ENCODE measurements at regions not wholly inside any gene's neighbourhood (a gene's known extent, or its start where the extent isn't known, plus 50 kb on each side); places are given as distances from the start of the nearest gene placed in this dataset.
"Not testable (repeated sequence)": the region's sequence is repeated elsewhere in the genome, so short reads cannot be mapped to it uniquely, and the experiment has no call there.

- Mint-ChIP-seq H3K4me1 (ENCODE audit: low read depth in 2 of 2) (no peaks in the 10 kb centered on the region), H3K9me3 (no peaks in the 10 kb centered on the region), H3K36me3 (no peaks in the 10 kb centered on the region), H3K4me3 (no peak overlapping the region), H3K27me3 (no peaks in the 10 kb centered on the region), H3K27ac (no peak overlapping the region)
- DNase-seq (ENCODE audit: low spot score): no peak
- peak; percentile 6 to 48 for ATAC-seq
These were observed 264.8 kb upstream of the FSIP2 start for GRCh38 chr2:185473838-185474237.

- Mint-ChIP-seq H3K36me3 (no peaks in the 10 kb centered on the region), H3K4me1 (ENCODE audit: low read depth in 2 of 2) (no peaks in the 10 kb centered on the region), H3K4me3 (no peak overlapping the region), H3K27me3 (no peaks in the 10 kb centered on the region), H3K9me3 (peaks cover 4% of the 10 kb centered on the region), H3K27ac (no peak overlapping the region)
- ATAC-seq (no peak), DNase-seq (ENCODE audit: low spot score) (no peak)
These were observed 262.7 kb upstream of the FSIP2 start for GRCh38 chr2:185475914-185476313.

GRCh38 chr2:185477452-185477851 is 261.2 kb upstream of the FSIP2 start:
- no peak for ATAC-seq

GRCh38 chr2:185484602-185485001 is 254.0 kb upstream of the FSIP2 start:
- H3K27ac Mint-ChIP-seq: no peak overlapping the region
- ATAC-seq: no peak

More at GRCh38 chr2:185477452-185477851, 261.2 kb upstream of the FSIP2 start:
- H3K4me3 Mint-ChIP-seq: no peak overlapping the region
- H3K27me3 Mint-ChIP-seq: no peaks in the 10 kb centered on the region
- no peak overlapping the region for H3K27ac Mint-ChIP-seq
- H3K9me3 Mint-ChIP-seq: peaks cover 7% of the 10 kb centered on the region
- H3K36me3 Mint-ChIP-seq: no peaks in the 10 kb centered on the region
- no peaks in the 10 kb centered on the region for H3K4me1 Mint-ChIP-seq (ENCODE audit: low read depth in 2 of 2)
- no peak for DNase-seq (ENCODE audit: low spot score)

GRCh38 chr2:185502351-185502750 is 236.3 kb upstream of the FSIP2 start:
- Mint-ChIP-seq H3K36me3 (no peaks in the 10 kb centered on the region), H3K9me3 (peaks cover 20% of the 10 kb centered on the region), H3K27me3 (no peaks in the 10 kb centered on the region), H3K4me3 (no peak overlapping the region), H3K27ac (no peak overlapping the region), H3K4me1 (ENCODE audit: low read depth in 2 of 2) (no peaks in the 10 kb centered on the region)
- no peak for ATAC-seq
- no peak for DNase-seq (ENCODE audit: low spot score)

More at GRCh38 chr2:185484602-185485001, 254.0 kb upstream of the FSIP2 start:
- H3K9me3 Mint-ChIP-seq: peaks cover 19% of the 10 kb centered on the region
- DNase-seq (ENCODE audit: low spot score): no peak
- no peak overlapping the region for H3K4me3 Mint-ChIP-seq
- H3K36me3 Mint-ChIP-seq: no peaks in the 10 kb centered on the region
- H3K27me3 Mint-ChIP-seq: no peaks in the 10 kb centered on the region
- H3K4me1 Mint-ChIP-seq (ENCODE audit: low read depth in 2 of 2): no peaks in the 10 kb centered on the region

- Mint-ChIP-seq H3K36me3 (no peaks in the 10 kb centered on the region), H3K4me1 (ENCODE audit: low read depth in 2 of 2) (no peaks in the 10 kb centered on the region), H3K9me3 (peaks cover 23% of the 10 kb centered on the region), H3K27ac (no peak overlapping the region), H3K27me3 (no peaks in the 10 kb centered on the region), H3K4me3 (no peak overlapping the region)
- no peak for ATAC-seq
- no peak for DNase-seq (ENCODE audit: low spot score)
These were observed 230.9 kb upstream of the FSIP2 start for GRCh38 chr2:185507719-185508118.

GRCh38 chr2:185510060-185510459 is 228.5 kb upstream of the FSIP2 start:
- DNase-seq (ENCODE audit: low spot score) (no peak), ATAC-seq (no peak)
- no peak overlapping the region for H3K27ac Mint-ChIP-seq
- H3K4me3 Mint-ChIP-seq: no peak overlapping the region
- H3K9me3 Mint-ChIP-seq: peaks cover 18% of the 10 kb centered on the region
- H3K27me3 Mint-ChIP-seq: no peaks in the 10 kb centered on the region
- H3K4me1 Mint-ChIP-seq (ENCODE audit: low read depth in 2 of 2): no peaks in the 10 kb centered on the region
- peaks cover 6% of the 10 kb centered on the region for H3K36me3 Mint-ChIP-seq

GRCh38 chr2:185511925-185512324 is 226.7 kb upstream of the FSIP2 start:
- DNase-seq (ENCODE audit: low spot score) (no peak), ATAC-seq (no peak)
- Mint-ChIP-seq H3K27me3 (no peaks in the 10 kb centered on the region), H3K27ac (no peak overlapping the region), H3K4me1 (ENCODE audit: low read depth in 2 of 2) (no peaks in the 10 kb centered on the region), H3K36me3 (peaks cover 6% of the 10 kb centered on the region), H3K4me3 (no peak overlapping the region), H3K9me3 (peaks cover 15% of the 10 kb centered on the region)

GRCh38 chr2:185522472-185522871 is 216.1 kb upstream of the FSIP2 start:
- no peaks in the 10 kb centered on the region for H3K4me1 Mint-ChIP-seq (ENCODE audit: low read depth in 2 of 2)
- no peak for ATAC-seq
- no peak overlapping the region for H3K4me3 Mint-ChIP-seq
- peaks cover 9% of the 10 kb centered on the region for H3K9me3 Mint-ChIP-seq
- no peak overlapping the region for H3K27ac Mint-ChIP-seq
- no peak for DNase-seq (ENCODE audit: low spot score)
- no peaks in the 10 kb centered on the region for H3K27me3 Mint-ChIP-seq
- no peaks in the 10 kb centered on the region for H3K36me3 Mint-ChIP-seq

GRCh38 chr2:185524242-185524641 is 214.4 kb upstream of the FSIP2 start:
- not testable (repeated sequence) for ATAC-seq; H3K9me3 Mint-ChIP-seq; H3K4me1 Mint-ChIP-seq (ENCODE audit: low read depth in 2 of 2); DNase-seq (ENCODE audit: low spot score); H3K36me3 Mint-ChIP-seq; H3K4me3 Mint-ChIP-seq; H3K27me3 Mint-ChIP-seq; H3K27ac Mint-ChIP-seq

- H3K9me3 Mint-ChIP-seq: peaks cover 9% of the 10 kb centered on the region
- no peak overlapping the region for H3K27ac Mint-ChIP-seq
- ATAC-seq: no peak
- H3K36me3 Mint-ChIP-seq: no peaks in the 10 kb centered on the region
- no peak overlapping the region for H3K4me3 Mint-ChIP-seq
- H3K4me1 Mint-ChIP-seq (ENCODE audit: low read depth in 2 of 2): no peaks in the 10 kb centered on the region
- no peak for DNase-seq (ENCODE audit: low spot score)
- H3K27me3 Mint-ChIP-seq: no peaks in the 10 kb centered on the region
These were observed 212.4 kb upstream of the FSIP2 start for GRCh38 chr2:185526161-185526560.

- Mint-ChIP-seq H3K27ac (no peak overlapping the region), H3K9me3 (peaks cover 2% of the 10 kb centered on the region), H3K27me3 (no peaks in the 10 kb centered on the region), H3K4me1 (ENCODE audit: low read depth in 2 of 2) (no peaks in the 10 kb centered on the region), H3K4me3 (no peak overlapping the region), H3K36me3 (no peaks in the 10 kb centered on the region)
- DNase-seq (ENCODE audit: low spot score) (no peak), ATAC-seq (no peak)
These were observed 206.9 kb upstream of the FSIP2 start for GRCh38 chr2:185531721-185532120.

- Mint-ChIP-seq H3K27me3 (no peaks in the 10 kb centered on the region), H3K27ac (no peak overlapping the region), H3K4me3 (no peak overlapping the region), H3K36me3 (no peaks in the 10 kb centered on the region), H3K9me3 (peaks cover 6% of the 10 kb centered on the region), H3K4me1 (ENCODE audit: low read depth in 2 of 2) (no peaks in the 10 kb centered on the region)
- ATAC-seq (no peak), DNase-seq (ENCODE audit: low spot score) (no peak)
These were observed 200.9 kb upstream of the FSIP2 start for GRCh38 chr2:185537689-185538088.

- Mint-ChIP-seq H3K9me3 (peaks cover 18% of the 10 kb centered on the region), H3K4me3 (no peak overlapping the region), H3K4me1 (ENCODE audit: low read depth in 2 of 2) (no peaks in the 10 kb centered on the region), H3K36me3 (peaks cover 8% of the 10 kb centered on the region), H3K27ac (no peak overlapping the region), H3K27me3 (no peaks in the 10 kb centered on the region)
- ATAC-seq (no peak), DNase-seq (ENCODE audit: low spot score) (no peak)
These were observed 171.4 kb upstream of the FSIP2 start for GRCh38 chr2:185567196-185567595.

- Mint-ChIP-seq H3K4me3 (no peak overlapping the region), H3K27me3 (no peaks in the 10 kb centered on the region), H3K27ac (no peak overlapping the region), H3K9me3 (peaks cover 15% of the 10 kb centered on the region), H3K4me1 (ENCODE audit: low read depth in 2 of 2) (no peaks in the 10 kb centered on the region), H3K36me3 (peaks cover 4% of the 10 kb centered on the region)
- DNase-seq (ENCODE audit: low spot score) (no peak), ATAC-seq (no peak)
These were observed 170.7 kb upstream of the FSIP2 start for GRCh38 chr2:185567940-185568339.

Data from natural killer cell treated with Interleukin-12 subunit alpha and Interleukin-12 subunit beta and Interleukin-15 and Interleukin-18, amount 100 ng/mL, for 72 hours (primary cell).